Stimulated activated naive CD8-positive, alpha-beta T cell treated with anti-CD3 and anti-CD28 coated beads, Interleukin-15, amount 100 ng/mL, for 72 hours (primary cell): ENCODE measurements at regions not wholly inside any gene's neighbourhood (a gene's known extent, or its start where the extent isn't known, plus 50 kb on each side); places are given as distances from the start of the nearest gene placed in this dataset.

Experiments used
- ATAC-seq: fragments of 150-1000 bp; cut with Tn5 transposase; 2 replicates; pipeline ENCODE4 v1.10.0; 2021; ENCODE audit warnings: mild to moderate bottlenecking, moderate library complexity
- DNase-seq, 2 donors: peaks; one replicate each; pipeline ENCODE4 v3.0.0; 2021 to 2022
- H3K27ac Mint-ChIP-seq, 2 donors: one replicate each; pipeline ENCODE4 v1.8.0; 2022; ENCODE audit warnings: mild to moderate bottlenecking in 2 of 2, mixed read lengths in 2 of 2, moderate library complexity in 2 of 2
- H3K27me3 Mint-ChIP-seq: one replicate; pipeline ENCODE4 v1.8.0; 2022; ENCODE audit warnings: mixed read lengths
- H3K4me1 Mint-ChIP-seq: one replicate; pipeline ENCODE4 v1.8.0; 2022; ENCODE audit warnings: mild to moderate bottlenecking, mixed read lengths
- H3K4me3 Mint-ChIP-seq, 2 donors: one replicate each; pipeline ENCODE4 v1.8.0; 2022; ENCODE audit warnings: mild to moderate bottlenecking in 2 of 2, mixed read lengths in 2 of 2, moderate library complexity in 1 of 2
- H3K9me3 Mint-ChIP-seq, 2 donors: one replicate each; pipeline ENCODE4 v1.8.0; 2022; ENCODE audit warnings: mixed read lengths in 2 of 2

GRCh38 chr6:169890049-169890448, 138.6 kb downstream of the ERMARD start:
- peaks cover 43% of the 10 kb centered on the region for H3K27me3 Mint-ChIP-seq
- no peaks in the 10 kb centered on the region for H3K4me1 Mint-ChIP-seq
- H3K9me3 Mint-ChIP-seq, result peaks cover 0 to 14% of the 10 kb centered on the region in 2 donors
- H3K27ac Mint-ChIP-seq, result no peak overlapping the region
- H3K4me3 Mint-ChIP-seq, result no peak overlapping the region
- ATAC-seq (no peak), DNase-seq (no peak)

- Mint-ChIP-seq H3K4me3 (no peak overlapping the region), H3K27me3 (peaks cover 56% of the 10 kb centered on the region), H3K27ac (no peak overlapping the region), H3K4me1 (no peaks in the 10 kb centered on the region), H3K9me3 (peaks cover 0 to 8% of the 10 kb centered on the region in 2 donors)
- no peak for DNase-seq
- ATAC-seq, result no peak
These were observed 136.2 kb downstream of the ERMARD start for GRCh38 chr6:169887529-169888140.

DNA sequence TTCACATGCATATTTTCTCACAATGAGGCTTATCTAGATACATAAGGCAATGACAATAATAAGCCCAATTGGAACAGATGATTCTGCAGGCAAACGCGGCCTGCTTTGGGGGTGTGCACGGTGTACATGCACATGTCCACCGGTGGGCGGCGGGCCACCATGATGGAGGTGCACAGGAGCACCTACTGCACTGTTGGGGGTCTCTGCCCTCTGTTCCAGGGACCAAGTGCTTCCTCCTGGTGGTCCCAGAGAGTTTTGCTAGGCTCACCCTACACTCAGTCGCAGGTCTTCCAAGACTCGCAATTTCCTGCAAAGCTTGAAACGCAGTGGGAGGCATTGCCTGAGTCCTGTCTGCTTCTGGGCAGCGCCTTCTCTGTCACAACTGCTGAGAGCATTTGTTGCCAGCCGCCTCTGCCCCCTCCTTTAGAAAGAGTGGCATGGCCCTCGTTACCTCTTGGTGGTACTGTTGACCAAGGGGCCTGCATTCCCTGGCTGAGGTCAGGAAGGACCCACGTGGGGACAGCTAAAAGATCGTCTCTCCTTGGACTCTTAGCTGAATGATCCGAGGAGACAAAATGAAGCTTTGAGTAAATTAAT, 135.3 kb downstream of the ERMARD start:
- Mint-ChIP-seq H3K27me3 (peaks cover 64% of the 10 kb centered on the region), H3K4me1 (no peaks in the 10 kb centered on the region)

GRCh38 chr6:169885831-169886230, 134.4 kb downstream of the ERMARD start:
- H3K9me3 Mint-ChIP-seq, result peaks cover 0 to 4% of the 10 kb centered on the region in 2 donors
- H3K27ac Mint-ChIP-seq, result no peak overlapping the region
- no peak for ATAC-seq
- no peak overlapping the region for H3K4me3 Mint-ChIP-seq
- H3K27me3 Mint-ChIP-seq, result peaks cover 70% of the 10 kb centered on the region
- H3K4me1 Mint-ChIP-seq, result no peaks in the 10 kb centered on the region
- no peak for DNase-seq

More for the DNA sequence above, 135.3 kb downstream of the ERMARD start:
- no peak for DNase-seq
- ATAC-seq, result no peak
- H3K9me3 Mint-ChIP-seq, result peaks cover 0 to 8% of the 10 kb centered on the region in 2 donors
- no peak overlapping the region for H3K27ac Mint-ChIP-seq
- no peak overlapping the region for H3K4me3 Mint-ChIP-seq

DNA sequence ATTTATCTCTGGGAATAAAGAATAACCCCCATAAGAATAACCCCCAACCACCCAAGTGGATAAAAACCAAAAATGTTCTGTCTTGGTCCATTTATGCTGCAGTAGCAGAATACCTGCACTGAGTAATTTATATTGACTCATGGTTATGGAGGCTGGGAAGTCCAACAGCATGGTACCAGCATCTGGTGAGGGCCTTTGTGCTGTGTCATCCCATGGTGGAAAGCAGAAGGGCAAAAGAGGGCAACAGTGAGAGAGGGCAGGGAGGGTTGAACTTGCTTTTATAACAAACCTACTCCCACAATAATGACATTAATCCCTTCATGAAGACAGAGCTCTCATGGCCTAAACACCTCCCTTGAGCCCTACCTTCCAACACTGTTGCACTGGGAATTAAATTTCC, 133.7 kb downstream of the ERMARD start:
- ATAC-seq (no peak), DNase-seq (no peak)
- Mint-ChIP-seq H3K4me1 (no peaks in the 10 kb centered on the region), H3K9me3 (no peaks in the 10 kb centered on the region), H3K4me3 (no peak overlapping the region), H3K27me3 (peaks cover 70% of the 10 kb centered on the region), H3K27ac (no peak overlapping the region)

- ATAC-seq (no peak), DNase-seq (no peak)
- H3K4me1 Mint-ChIP-seq, result no peaks in the 10 kb centered on the region
- peak overlapping the region in 1 of 2 donors; percentile 21 for H3K27ac Mint-ChIP-seq
- no peaks in the 10 kb centered on the region for H3K9me3 Mint-ChIP-seq
- H3K27me3 Mint-ChIP-seq, result peaks cover 63% of the 10 kb centered on the region
- H3K4me3 Mint-ChIP-seq, result no peak overlapping the region
These were observed 132.7 kb downstream of the ERMARD start for GRCh38 chr6:169884158-169884557.

GRCh38 chr6:169883316-169883715, 131.9 kb downstream of the ERMARD start:
- Mint-ChIP-seq H3K4me3 (no peak overlapping the region), H3K27ac (no peak overlapping the region), H3K9me3 (no peaks in the 10 kb centered on the region), H3K4me1 (no peaks in the 10 kb centered on the region), H3K27me3 (peaks cover 56% of the 10 kb centered on the region)
- DNase-seq, result no peak
- no peak for ATAC-seq

GRCh38 chr6:169881976-169882375, 130.6 kb downstream of the ERMARD start:
- Mint-ChIP-seq H3K27me3 (peaks cover 52% of the 10 kb centered on the region), H3K9me3 (no peaks in the 10 kb centered on the region), H3K27ac (no peak overlapping the region), H3K4me1 (peaks cover 1% of the 10 kb centered on the region), H3K4me3 (no peak overlapping the region)
- no peak for DNase-seq
- ATAC-seq, result no peak

- no peak for ATAC-seq
- H3K27me3 Mint-ChIP-seq, result peaks cover 49% of the 10 kb centered on the region
- DNase-seq, result no peak
- no peak overlapping the region for H3K27ac Mint-ChIP-seq
- H3K4me1 Mint-ChIP-seq, result peaks cover 6% of the 10 kb centered on the region
- no peak overlapping the region for H3K4me3 Mint-ChIP-seq
- H3K9me3 Mint-ChIP-seq, result no peaks in the 10 kb centered on the region
These were observed 130.0 kb downstream of the ERMARD start for GRCh38 chr6:169881398-169881797.

DNA sequence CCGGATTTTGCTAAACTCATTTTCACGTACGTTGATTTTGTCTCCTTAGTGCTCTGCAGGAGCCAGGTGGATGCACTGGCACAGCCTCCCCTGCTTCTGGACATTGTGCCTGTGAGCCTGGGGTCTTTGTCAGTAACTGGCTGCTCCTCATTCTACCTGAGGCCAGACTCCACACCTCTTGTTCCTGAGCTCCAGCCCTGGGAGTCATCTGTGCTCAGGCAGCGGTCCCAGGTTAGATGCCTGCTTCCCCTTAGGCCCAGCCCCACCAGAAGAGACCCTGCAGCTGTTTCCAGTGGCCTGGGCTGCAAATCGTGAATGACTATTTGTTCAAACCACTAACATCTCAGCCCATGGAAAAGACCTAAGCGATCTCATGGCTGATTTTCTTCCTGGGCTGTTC, 129.1 kb downstream of the ERMARD start:
- Mint-ChIP-seq H3K27ac (no peak overlapping the region), H3K4me3 (no peak overlapping the region), H3K4me1 (peaks cover 6% of the 10 kb centered on the region), H3K27me3 (peaks cover 41% of the 10 kb centered on the region), H3K9me3 (no peaks in the 10 kb centered on the region)
- no peak for DNase-seq
- no peak for ATAC-seq

DNA sequence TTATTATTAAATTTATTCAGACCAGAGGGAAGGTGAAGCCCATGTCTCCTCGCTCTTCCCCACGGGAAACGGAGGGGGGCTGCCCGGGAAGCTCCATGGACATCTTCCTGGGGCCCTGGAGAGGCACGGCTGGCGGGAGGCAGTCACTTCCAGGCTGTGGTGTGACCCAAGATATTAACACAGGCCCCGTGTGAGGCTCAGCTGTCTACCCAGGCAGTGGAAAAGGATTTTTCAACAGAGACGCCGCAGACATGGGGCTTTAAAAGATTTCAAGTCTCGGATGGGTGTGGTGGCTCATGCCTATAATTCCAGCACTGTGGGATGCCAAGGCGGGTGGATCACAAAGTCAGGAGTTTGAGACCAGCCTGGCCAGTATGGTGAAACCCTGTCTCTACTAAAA, 117.9 kb downstream of the ERMARD start:
- H3K4me3 Mint-ChIP-seq, result no peak overlapping the region

DNA sequence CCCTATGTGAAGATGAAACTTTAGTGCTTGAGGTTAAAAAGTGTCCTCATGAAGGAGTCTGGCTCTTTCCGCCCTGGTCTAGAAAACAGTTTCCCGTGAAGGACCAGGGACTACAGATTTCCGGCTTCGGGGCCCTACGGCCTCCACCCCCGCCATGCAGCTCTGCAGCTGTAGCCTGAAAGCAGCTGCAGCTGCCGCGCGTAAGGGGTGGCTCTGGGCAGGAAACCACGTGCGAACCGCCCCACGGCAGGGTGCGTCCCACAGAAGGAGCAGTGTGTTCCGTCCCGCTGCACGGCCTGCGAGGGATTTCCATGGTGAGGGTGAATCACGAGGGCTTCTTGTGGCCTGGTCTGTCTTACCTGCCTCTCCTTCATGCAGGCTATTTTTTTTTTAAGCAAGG, 117.0 kb downstream of the ERMARD start:
- Mint-ChIP-seq H3K27ac (no peak overlapping the region), H3K4me1 (peaks cover 11% of the 10 kb centered on the region), H3K9me3 (peaks cover 0 to 5% of the 10 kb centered on the region in 2 donors), H3K27me3 (no peaks in the 10 kb centered on the region), H3K4me3 (no peak overlapping the region)
- peak; percentile 97 for ATAC-seq
- peak; percentile 38 to 69 for DNase-seq

More for the DNA sequence above, 117.9 kb downstream of the ERMARD start:
- no peak for ATAC-seq
- H3K9me3 Mint-ChIP-seq, result no peaks in the 10 kb centered on the region
- no peak overlapping the region for H3K27ac Mint-ChIP-seq
- H3K27me3 Mint-ChIP-seq, result no peaks in the 10 kb centered on the region
- H3K4me1 Mint-ChIP-seq, result peaks cover 11% of the 10 kb centered on the region
- no peak for DNase-seq

DNA sequence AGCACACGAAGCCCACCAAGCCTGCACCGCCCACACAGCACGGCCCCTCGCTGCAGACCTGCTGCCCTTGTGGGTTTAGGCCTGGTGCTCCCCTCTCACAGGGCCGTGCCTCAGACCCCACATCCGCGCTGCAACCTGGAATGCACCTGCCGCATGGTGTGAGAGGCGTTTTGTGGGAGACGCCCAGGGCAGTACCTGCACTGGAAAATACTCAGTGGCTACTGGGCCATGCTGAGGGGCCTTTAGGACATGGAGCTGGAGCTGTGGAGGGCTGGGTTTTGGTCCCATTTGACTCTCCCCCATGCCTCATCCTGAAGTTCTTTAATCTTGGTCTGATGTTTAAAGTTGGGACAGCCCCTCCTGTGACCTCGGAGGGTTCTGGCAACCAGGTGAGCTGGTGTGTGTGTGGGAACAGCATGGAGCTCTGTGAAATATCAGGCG, 116.3 kb downstream of the ERMARD start:
- Mint-ChIP-seq H3K27ac (no peak overlapping the region), H3K9me3 (peaks cover 0 to 5% of the 10 kb centered on the region in 2 donors), H3K27me3 (no peaks in the 10 kb centered on the region), H3K4me1 (peaks cover 11% of the 10 kb centered on the region), H3K4me3 (no peak overlapping the region)
- ATAC-seq (no peak), DNase-seq (no peak)

- Mint-ChIP-seq H3K4me1 (peaks cover 11% of the 10 kb centered on the region), H3K27me3 (no peaks in the 10 kb centered on the region), H3K4me3 (no peak overlapping the region), H3K9me3 (peaks cover 0 to 5% of the 10 kb centered on the region in 2 donors), H3K27ac (no peak overlapping the region)
- DNase-seq (no peak), ATAC-seq (no peak)
These were observed 115.5 kb downstream of the ERMARD start for GRCh38 chr6:169866668-169867521.

GRCh38 chr6:169866140-169866534, 114.7 kb downstream of the ERMARD start:
- DNase-seq (no peak), ATAC-seq (no peak)
- Mint-ChIP-seq H3K4me1 (peaks cover 11% of the 10 kb centered on the region), H3K27me3 (no peaks in the 10 kb centered on the region), H3K4me3 (no peak overlapping the region), H3K9me3 (peaks cover 0 to 5% of the 10 kb centered on the region in 2 donors), H3K27ac (no peak overlapping the region)
